ENCODE measurements at regions not wholly inside any gene's neighbourhood (a gene's known extent, or its start where the extent isn't known, plus 50 kb on each side); places are given as distances from the start of the nearest gene placed in this dataset.
A peak's percentile ranks its signal among the peaks of the same experiment; 100 is the strongest.
"Not testable (repeated sequence)": the region's sequence is repeated elsewhere in the genome, so short reads cannot be mapped to it uniquely, and the experiment has no call there.

GRCh38 chr10:47166405-47166777 lies 133.6 kb upstream of the GDF10 start:
- no peak for DNase-seq (ENCODE audit: low read depth, low spot score)

DNA sequence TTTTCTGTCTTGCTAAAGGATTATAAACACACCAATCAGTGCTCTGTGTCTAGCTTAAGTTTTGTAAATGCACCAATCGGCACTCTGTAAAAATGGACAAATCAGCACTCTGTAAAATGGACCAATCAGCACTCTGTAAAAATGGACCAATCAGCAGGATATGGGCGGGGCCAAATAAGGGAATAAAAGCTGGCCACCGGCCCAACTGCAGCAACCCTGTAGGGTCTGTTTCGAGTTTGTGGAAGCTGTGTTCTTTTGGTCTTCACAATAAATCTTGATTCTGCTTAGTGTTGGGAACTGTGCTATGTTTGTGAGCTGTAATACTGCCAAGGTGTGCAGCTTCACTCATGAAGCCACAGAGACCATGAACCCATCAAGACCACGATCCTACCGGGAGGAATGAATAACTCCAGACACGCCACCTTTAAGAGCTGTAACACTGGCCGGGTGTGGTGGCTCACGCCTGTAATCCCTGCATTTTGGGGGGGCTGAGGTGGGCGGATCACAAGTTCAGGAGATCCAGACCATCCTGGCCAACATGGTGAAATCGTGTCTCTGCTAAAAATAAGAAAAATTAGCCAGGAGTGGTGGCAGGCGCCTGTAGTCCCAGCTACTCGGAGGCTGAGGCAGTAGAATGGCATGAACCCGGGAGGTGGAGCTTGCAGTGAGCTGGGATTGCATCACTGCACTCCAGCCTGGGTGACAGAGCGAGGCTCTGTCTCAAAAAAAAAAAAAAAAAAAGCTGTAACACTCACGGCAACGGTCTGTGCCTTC lies 133.0 kb upstream of the GDF10 start:
- not testable (repeated sequence) for DNase-seq (ENCODE audit: low read depth, low spot score)

GRCh38 chr10:47167591-47167990 lies 132.4 kb upstream of the GDF10 start:
- no peak for DNase-seq (ENCODE audit: low read depth, low spot score)

DNA sequence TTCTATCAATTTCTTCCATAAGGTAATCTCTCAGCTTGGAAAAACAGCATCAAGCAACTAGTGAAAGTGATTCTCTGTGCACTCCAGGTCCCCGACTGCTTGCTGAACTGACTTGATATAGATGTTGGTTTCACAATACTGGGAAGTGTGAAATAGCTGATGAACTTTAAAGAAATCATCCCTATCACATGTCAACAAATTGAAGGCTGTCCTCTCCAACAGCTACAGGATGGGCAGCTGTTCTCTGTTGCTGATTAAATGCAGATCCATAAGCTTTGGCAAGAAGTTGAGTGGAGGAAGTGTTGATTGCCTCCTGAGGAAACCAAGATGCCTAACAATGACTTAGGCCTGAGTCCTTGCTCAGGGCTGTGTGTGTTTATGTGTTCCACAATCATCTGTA lies 130.4 kb upstream of the GDF10 start:
- no peak for DNase-seq (ENCODE audit: low read depth, low spot score)

GRCh38 chr10:47173929-47174442 lies 126.0 kb upstream of the GDF10 start:
- DNase-seq (ENCODE audit: low read depth, low spot score) = no peak

DNA sequence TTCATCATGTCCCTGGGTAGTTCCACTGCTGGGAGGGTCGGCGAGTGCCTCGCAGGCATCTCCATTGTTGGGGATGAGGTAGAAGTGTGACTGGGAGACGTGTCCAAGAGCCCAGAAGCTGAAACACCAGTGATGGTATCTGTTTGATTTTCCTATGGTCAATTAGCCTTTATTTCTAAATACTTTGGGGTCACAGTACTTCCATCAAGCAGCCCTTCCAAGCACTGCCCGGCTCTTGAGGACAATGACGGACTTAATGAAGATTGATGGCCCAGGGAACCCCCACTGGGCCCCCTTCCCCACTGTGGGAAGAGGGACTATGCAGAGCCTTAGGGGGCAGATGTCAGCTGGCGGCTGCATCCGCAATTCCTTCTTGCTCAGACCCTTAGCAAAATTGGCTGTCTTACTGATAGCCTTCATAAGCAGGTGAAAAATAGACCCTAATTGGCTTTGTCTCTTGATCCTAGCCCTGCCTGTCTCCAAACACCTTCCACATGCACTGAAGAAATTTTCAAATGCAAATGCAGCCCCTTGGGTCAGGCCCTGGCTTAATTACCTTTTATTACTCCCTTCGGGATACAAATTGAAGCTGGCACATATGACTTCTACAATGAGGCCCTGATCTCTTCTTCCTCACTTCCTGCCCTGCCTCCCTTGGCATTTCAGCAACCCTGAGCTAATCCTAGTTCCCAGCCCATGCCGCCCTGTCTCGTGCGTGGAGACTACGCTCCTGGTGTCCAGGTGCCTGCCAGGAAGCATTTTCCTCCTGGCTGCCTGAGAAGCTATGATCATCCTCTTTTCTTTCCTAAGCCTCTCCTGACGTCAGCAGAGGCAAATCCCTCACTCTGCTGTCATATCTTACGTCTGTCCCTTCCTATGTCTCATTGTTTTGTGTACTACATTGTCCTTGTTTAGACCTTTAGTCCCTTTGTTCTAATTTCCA lies 124.5 kb upstream of the GDF10 start:
- peak; percentile 84 for DNase-seq (ENCODE audit: low read depth, low spot score)

GRCh38 chr10:47176206-47176902 lies 123.6 kb upstream of the GDF10 start:
- no peak for DNase-seq (ENCODE audit: low read depth, low spot score)

DNA sequence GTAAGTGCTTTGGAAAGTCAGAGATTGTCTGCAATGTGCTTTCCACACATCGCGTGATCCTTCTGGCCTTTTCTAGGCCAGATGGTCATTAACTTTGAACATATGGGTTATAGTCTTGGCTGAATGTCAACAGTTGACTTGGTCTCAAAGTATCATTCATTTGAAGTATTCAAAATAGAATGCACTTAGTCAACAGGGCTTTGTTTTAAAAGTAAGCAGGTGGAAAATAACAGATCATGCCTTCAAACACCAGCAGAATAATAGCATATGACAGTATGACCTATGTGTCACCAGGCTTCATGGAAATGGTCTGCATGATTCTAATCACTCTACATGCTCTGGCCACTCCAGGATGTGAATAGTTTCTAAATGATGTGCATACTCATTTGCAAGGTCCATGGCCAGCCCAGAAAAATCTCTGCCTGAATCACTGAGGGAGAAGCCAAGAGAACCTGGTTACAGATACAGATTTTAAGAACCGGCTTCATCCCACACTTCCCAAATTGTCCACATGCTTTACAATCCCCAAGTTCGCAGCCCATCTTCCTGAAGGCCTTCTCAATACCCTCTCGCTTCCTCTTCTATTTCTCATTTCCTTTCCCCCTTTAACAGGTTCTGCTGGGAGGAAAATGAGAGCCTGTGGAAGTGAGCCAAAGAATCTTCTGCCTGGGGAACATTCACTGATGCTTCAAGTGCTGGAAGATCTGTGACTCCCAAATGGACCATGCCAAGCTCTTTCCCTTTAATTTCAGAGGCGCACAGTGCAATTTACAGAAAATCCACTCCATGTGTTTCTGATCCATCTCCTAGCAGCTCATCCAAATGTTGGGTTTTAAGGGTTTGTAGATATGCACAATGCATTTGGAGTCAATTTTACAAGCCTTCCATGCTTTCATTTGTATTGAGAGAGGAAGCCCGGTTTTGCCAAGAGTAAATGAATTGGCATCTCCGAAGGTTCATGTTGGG lies 122.8 kb upstream of the GDF10 start:
- DNase-seq (ENCODE audit: low read depth, low spot score) = no peak

- no peak for DNase-seq (ENCODE audit: low read depth, low spot score)
These were observed 121.3 kb upstream of the GDF10 start for GRCh38 chr10:47178537-47179290.

- DNase-seq (ENCODE audit: low read depth, low spot score) = no peak
These were observed 120.7 kb upstream of the GDF10 start for GRCh38 chr10:47179291-47179647.

- peak; percentile 37 for DNase-seq (ENCODE audit: low read depth, low spot score)
These were observed 118.7 kb upstream of the GDF10 start for GRCh38 chr10:47181052-47181849.

DNA sequence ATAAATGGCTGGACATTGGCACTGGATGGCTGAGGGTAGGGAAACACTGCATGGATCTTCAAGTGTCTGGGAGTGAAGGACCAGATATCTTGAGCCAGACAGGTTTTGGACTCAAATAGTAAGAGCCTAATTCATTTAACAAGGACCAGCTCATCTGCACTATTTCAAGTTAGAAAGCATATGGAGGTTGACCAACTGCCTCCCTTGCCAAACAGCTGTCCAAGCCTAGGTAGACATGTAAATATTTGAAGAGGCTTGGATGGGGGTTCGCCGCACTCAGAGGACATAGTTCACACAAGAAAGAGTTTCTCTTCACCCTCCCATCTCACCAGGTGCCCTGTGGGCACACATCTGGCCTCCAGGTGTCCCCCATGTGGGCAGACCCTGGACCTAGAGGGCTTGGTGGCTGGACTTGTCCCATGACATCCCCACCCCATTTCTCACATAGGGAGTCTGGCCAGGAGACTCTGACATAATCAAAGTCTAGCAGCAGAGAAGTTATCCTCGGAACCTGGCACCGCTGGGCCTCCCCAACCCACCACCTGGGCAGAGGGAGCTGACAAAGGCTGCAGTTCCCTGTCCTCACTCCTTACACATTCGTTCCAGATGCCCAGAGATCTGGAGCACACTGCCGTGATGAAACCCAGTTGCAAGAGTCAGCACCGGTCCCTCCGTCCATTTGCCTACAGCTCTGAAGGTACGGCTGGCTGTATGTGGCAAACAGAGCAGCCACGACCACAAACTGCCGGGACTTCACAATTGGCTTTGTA lies 116.9 kb upstream of the GDF10 start:
- DNase-seq (ENCODE audit: low read depth, low spot score) = no peak

GRCh38 chr10:47183704-47184041 lies 116.3 kb upstream of the GDF10 start:
- no peak for DNase-seq (ENCODE audit: low read depth, low spot score)

DNA sequence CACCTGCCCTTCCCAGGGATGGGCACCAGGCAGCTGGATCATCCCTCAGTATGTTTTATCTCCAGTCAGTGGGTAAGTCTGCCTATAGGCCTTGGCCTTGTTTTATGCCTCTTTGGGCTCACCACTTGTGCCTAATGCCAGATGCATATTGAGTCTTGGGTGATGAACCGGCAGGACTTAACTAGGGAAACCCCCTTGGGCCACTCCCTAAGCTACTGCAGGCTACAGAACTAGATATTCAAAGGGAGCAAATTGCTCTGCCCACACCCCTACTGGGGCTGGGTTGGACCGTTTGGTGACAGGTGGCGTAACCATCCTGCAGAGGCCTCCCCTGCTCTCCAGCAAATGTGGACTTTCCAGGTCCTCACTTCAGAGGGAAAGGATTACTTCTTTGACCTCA lies 115.7 kb upstream of the GDF10 start:
- DNase-seq (ENCODE audit: low read depth, low spot score) = no peak

DNA sequence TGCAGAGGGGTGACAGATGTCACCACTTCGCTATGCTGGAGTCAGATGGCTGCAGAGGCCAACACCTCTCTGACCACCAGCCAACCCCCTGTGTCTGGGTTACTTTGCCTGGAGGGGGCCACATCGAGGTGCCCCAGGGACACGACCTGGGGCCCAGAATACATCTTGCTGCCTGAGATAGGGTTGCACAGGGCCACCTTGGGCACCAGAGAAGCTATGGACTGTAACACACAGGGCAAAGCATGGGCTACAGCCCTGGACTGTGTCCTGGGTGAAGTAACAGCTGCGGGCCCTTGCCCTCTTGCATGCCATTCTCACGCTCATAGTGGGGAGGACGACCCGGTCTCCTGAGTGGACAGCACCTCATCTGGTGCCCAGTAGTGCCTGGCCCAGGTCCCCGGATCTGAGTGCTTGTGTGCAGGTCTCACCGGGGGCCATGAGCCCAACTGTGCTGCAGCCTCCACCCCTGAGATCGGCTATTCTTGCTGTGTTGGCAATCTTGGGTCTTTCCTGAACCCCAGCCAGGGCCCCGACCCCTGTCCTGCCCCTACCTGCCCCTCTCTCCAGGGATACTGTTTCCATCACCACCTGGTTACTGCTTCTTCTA lies 115.2 kb upstream of the GDF10 start:
- no peak for DNase-seq (ENCODE audit: low read depth, low spot score)

DNA sequence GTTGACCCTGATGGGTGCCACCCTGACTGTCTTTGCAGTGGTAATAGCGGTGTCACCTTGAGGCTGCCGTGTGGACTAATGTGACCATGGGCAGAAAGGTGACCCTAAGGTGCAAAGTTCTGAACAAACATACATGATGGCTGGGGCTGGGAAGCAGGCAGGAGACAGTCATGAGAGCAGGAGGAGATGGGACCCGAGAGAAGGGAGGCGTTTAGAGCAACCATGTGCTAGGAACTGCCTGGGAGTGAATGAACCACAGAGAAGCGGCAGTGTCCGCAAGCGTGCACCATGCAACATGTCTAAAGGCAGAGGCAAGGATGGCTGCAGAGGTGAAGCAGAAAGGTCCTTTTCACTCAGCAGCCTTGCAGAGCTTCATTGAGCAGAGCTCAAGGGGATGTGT lies 113.1 kb upstream of the GDF10 start:
- DNase-seq (ENCODE audit: low read depth, low spot score) = no peak

DNA sequence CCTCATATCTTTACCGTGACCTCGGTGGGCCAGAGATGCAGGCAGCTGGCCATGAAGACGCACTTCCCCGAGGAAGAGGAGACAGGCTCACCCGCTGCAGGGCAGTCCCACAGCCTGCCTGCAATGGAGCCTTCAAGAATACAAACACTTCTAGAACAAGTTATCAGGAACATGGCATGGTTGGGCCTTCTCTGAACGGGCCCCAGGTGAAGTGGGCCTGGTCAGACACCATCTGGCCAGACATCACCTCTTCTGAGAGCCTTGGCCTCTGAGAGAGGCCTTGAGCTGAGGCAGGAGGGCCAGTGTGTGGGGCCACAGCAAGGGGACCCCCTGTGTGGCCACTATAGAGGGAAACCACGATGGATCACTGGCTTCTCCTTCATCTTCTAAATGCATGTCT lies 112.4 kb upstream of the GDF10 start:
- DNase-seq (ENCODE audit: low read depth, low spot score) = no peak

DNA sequence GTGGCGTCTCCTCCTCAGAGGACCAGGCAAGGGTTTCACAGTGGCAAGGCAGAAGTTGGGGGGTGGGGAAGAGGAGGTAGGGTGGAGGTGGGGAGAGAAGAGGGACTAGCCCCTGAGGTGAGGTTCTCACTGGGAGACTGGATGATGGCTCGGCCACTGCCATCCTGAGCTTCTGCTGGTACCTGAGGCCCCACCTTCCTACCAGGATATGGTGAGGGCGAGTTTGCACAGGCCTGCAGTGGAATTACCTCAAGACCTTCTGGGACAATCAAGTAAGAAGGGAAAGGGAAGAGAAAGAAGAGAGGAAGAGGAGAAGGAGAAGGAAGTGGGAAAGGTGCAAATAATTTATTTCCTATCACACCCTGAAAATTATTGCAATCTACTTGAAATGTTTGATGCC lies 111.8 kb upstream of the GDF10 start:
- no peak for DNase-seq (ENCODE audit: low read depth, low spot score)
